K562 (cell line): ENCODE measurements at regions not wholly inside any gene's neighbourhood (a gene's known extent, or its start where the extent isn't known, plus 50 kb on each side); places are given as distances from the start of the nearest gene placed in this dataset.
"Not testable (repeated sequence)": the region's sequence is repeated elsewhere in the genome, so short reads cannot be mapped to it uniquely, and the experiment has no call there.

Experiments
- ATAC-seq: fragments of 200-7000 bp; cut with Tn5 transposase; 3 replicates; pipeline ENCODE4 v1.9.1; 2020; ENCODE audit warnings: moderate library complexity
- BruUV-seq: library from RNA; stranded (reverse); fragments of 400-500 nt; replicated peaks from 2 replicates; lab custom pipeline; 2021; lab: Mats Ljungman, UMichigan
- CTCF ChIA-PET: fragments of 300-600 bp; formaldehyde crosslinking; extraction: SDS; loops from one replicate; lab custom pipeline; 2021; ENCODE audit warnings: low intra/inter-chr PET ratio; lab: Yijun Ruan, JAX
- POLR2A ChIA-PET: fragments of 300-600, 350-650 bp; sonication (Branson Sonifier 250); formaldehyde crosslinking; extraction: SDS; loops from one replicate; lab custom pipeline; 2021; ENCODE audit warnings: antibody characterized with exemption, inconsistent platforms; lab: Yijun Ruan, JAX
- DNase-seq, 4 experiments: peaks; one replicate each; pipeline versions ENCODE4 v3.0.0 to v3.0.0-alpha.2; 2011 to 2018; ENCODE audit warnings: low spot score in 3 of 4, mixed read lengths in 3 of 4; ENCODE audit errors: extremely low read depth in 1 of 4
- FAIRE-seq: peaks from 2 replicates; lab custom pipeline; 2011; peaks lifted over from hg19 to GRCh38; lab: Jason Lieb, UNC
- H2AFZ ChIP-seq: 2 replicates; pipeline ENCODE4 v1.6.0; 2011; ENCODE audit warnings: low read depth, low read length, control low read depth, inconsistent platforms
- H3K27ac ChIP-seq: fragments of 200-600 bp; 3 replicates; pipeline ENCODE4 v1.8.0; 2011; ENCODE audit warnings: low read depth, mild to moderate bottlenecking, control low read depth, inconsistent platforms, low read length, moderate library complexity, mixed read lengths; ENCODE audit errors: extremely low read depth
- H3K27me3 ChIP-seq, 2 experiments: fragments of 300-600 bp in 1 of 2; 2 replicates in 1 of 2; 3 replicates in 1 of 2; pipeline versions ENCODE4 v1.6.0 to v1.8.0; 2011; ENCODE audit warnings: inconsistent platforms in 2 of 2, low read length in 2 of 2, mild to moderate bottlenecking in 1 of 2, mixed read lengths in 1 of 2, moderate library complexity in 1 of 2; ENCODE audit not compliant: control insufficient read depth in 2 of 2, insufficient read depth in 2 of 2
- H3K36me3 ChIP-seq: fragments of 300-600 bp; 3 replicates; pipeline ENCODE4 v1.8.0; 2011; ENCODE audit warnings: mild to moderate bottlenecking, low read length, inconsistent platforms; ENCODE audit not compliant: control insufficient read depth, insufficient read depth
- H3K4me1 ChIP-seq, 2 experiments: fragments of 200-600 bp in 1 of 2; replicated peaks in 1 of 2; 2 replicates in 1 of 2; 3 replicates in 1 of 2; pipeline versions ENCODE4 v1.5.1 to v1.8.0; 2011; ENCODE audit warnings: inconsistent platforms in 2 of 2, low read length in 2 of 2, mild to moderate bottlenecking in 1 of 2, mixed read lengths in 1 of 2, moderate library complexity in 1 of 2; ENCODE audit not compliant: control insufficient read depth in 2 of 2, insufficient read depth in 2 of 2
- H3K4me2 ChIP-seq: 2 replicates; pipeline ENCODE4 v1.6.1; 2011; ENCODE audit warnings: low read length, control low read depth, inconsistent platforms, mixed read lengths; ENCODE audit not compliant: insufficient read depth
- H3K4me3 ChIP-seq: fragments of 200-600 bp; sonication (generic), shearing (Covaris generic); 2 replicates; pipeline ENCODE4 v1.5.1; 2016; ENCODE audit warnings: control low read depth, inconsistent platforms
- H3K79me2 ChIP-seq: fragments of 200-600 bp; 3 replicates; pipeline ENCODE4 v1.8.0; 2011; ENCODE audit warnings: low read length, inconsistent platforms; ENCODE audit not compliant: control insufficient read depth, insufficient read depth
- H3K9ac ChIP-seq, 2 experiments: 2 replicates each; pipeline versions ENCODE4 v1.6.0 to v1.6.1; 2011; ENCODE audit warnings: low read depth in 2 of 2, low read length in 2 of 2, control low read depth in 1 of 2, inconsistent platforms in 1 of 2, mild to moderate bottlenecking in 1 of 2, mixed read lengths in 1 of 2; ENCODE audit not compliant: insufficient read depth in 1 of 2
- H3K9me1 ChIP-seq: one replicate; pipeline ENCODE4 v1.6.0; 2011; ENCODE audit warnings: inconsistent platforms, mild to moderate bottlenecking, low read length, moderate library complexity; ENCODE audit not compliant: control insufficient read depth, insufficient read depth
- H3K9me3 ChIP-seq: replicated peaks from 2 replicates; pipeline ENCODE4 v1.5.1; 2011; ENCODE audit warnings: low read depth, low read length, inconsistent platforms; ENCODE audit not compliant: control insufficient read depth, insufficient read depth
- H4K20me1 ChIP-seq: replicated peaks from 2 replicates; pipeline ENCODE4 v1.6.1; 2011; ENCODE audit warnings: low read length, inconsistent platforms, mixed read lengths; ENCODE audit not compliant: control insufficient read depth, insufficient read depth
- BMI1 ChIP-seq: fragments of 150-350 bp; IDR thresholded peaks from 2 replicates; pipeline ENCODE4 v1.6.1; 2014; ENCODE audit warnings: low read length
- CC2D1A ChIP-seq: fragments of 450-650 bp; IDR thresholded peaks from 2 replicates; pipeline ENCODE4 v1.6.1; 2017; ENCODE audit warnings: mild to moderate bottlenecking
- HNRNPH1 ChIP-seq: fragments of 200-400 bp; formaldehyde crosslinking; optimal IDR thresholded peaks from 2 replicates; pipeline ENCODE3; 2017; ENCODE audit warnings: low read depth, mild to moderate bottlenecking, low read length, moderate library complexity
- L3MBTL2 ChIP-seq: fragments of 450-650 bp; IDR thresholded peaks from 2 replicates; pipeline ENCODE4 v1.6.1; 2016; ENCODE audit warnings: mild to moderate bottlenecking, moderate library complexity
- NEUROD1 ChIP-seq: fragments of 150-350 bp; IDR thresholded peaks from 2 replicates; pipeline ENCODE4 v1.6.1; 2014; ENCODE audit warnings: borderline replicate concordance, low read length, low read depth; ENCODE audit not compliant: partially characterized antibody
- ZFPM2 ChIP-seq: fragments of 250-450 bp; sonication (Bioruptor Pico); IDR thresholded peaks from 2 replicates; pipeline ENCODE4 v1.5.1; 2022; ENCODE audit warnings: mild to moderate bottlenecking
- WGBS: fragments of 100-300 bp; shearing (Covaris generic); methylation state at CpG from one replicate; pipeline ENCODE4 v1.1.6; 2016; ENCODE audit warnings: low coverage, mixed read lengths; ENCODE audit not compliant: insufficient coverage; ENCODE audit errors: missing lambda C conversion rate; 5-methylcytosine and 5-hydroxymethylcytosine counted together
- in situ Hi-C: fragments of 300-500 bp; cut with MboI; formaldehyde crosslinking; loops from 4 replicates; pipeline ENCODE4 v1.15.0; 2018; ENCODE audit warnings: inconsistent platforms, mixed read lengths
- intact Hi-C: fragments of 100-400 bp; cut with micrococcal nuclease; formaldehyde crosslinking; loops from 2 replicates; pipeline ENCODE4 v1.14.2; 2022
- TF ChIP-seq, protein P1 (sequence below): sonication (generic); IDR thresholded peaks from 2 replicates; pipeline ENCODE4 v1.6.1; 2016
- TF ChIP-seq, protein P2 (sequence below), 2 experiments: fragments of 450-650 bp in 1 of 2; IDR thresholded peaks; 2 replicates each; pipeline ENCODE4 v1.6.1; 2011 to 2017; ENCODE audit warnings: low read depth in 2 of 2, antibody characterized with exemption in 1 of 2, borderline replicate concordance in 1 of 2, low read length in 1 of 2, mild to moderate bottlenecking in 1 of 2, mixed read lengths in 1 of 2; ENCODE audit not compliant: control insufficient read depth in 1 of 2
- TF ChIP-seq, protein P3 (sequence below): fragments of 250-450 bp; sonication (Bioruptor Pico); IDR thresholded peaks from 2 replicates; pipeline ENCODE4 v1.8.0; 2022; ENCODE audit warnings: inconsistent platforms, mild to moderate bottlenecking, moderate library complexity, borderline replicate concordance

DNA sequence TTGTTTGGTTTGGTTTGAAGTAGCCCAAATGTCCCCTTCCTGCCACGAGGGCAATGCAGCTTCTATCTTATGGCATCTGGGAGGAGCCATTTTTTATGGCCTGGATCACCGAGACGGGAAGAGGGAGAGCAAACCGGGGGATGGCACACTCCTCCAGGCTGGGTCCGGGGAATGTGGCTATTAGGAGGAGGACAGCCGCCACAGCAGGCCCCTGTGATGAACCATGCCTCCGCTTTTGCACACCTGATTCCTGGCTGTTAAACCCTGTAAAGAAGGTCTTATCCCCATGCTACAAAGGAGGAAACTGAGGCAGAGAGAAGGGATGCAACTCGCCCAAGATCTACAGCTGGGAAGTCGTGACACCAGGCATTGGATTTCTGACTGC, 157.6 kb downstream of the OR4M2 start:
- Histone ChIP-seq H3K27ac (no peak overlapping the region), H2AFZ (no peak overlapping the region), H3K9ac (no peak overlapping the region), H3K4me2 (no peak overlapping the region), H4K20me1 (no peaks in the 10 kb centered on the region; the same call in 1 of the 2 replicates), H3K4me1 (no peaks in the 10 kb centered on the region), H3K4me3 (no peak overlapping the region), H3K9me1 (no peaks in the 10 kb centered on the region), H3K79me2 (no peaks in the 10 kb centered on the region), H3K9me3 (no peaks in the 10 kb centered on the region), H3K36me3 (no peaks in the 10 kb centered on the region), H3K27me3 (peaks cover 0 to 6% of the 10 kb centered on the region in 2 experiments; a peak in 3 of 5 replicates)
- intact Hi-C loops (no loop called here), in situ Hi-C loops (loop anchor here (25.0 kb wide), 1 partner anchor 1451 kb away; no protein-coding TSS in a partner anchor)
- ChIA-PET CTCF (no interaction called here), POLR2A (interaction anchor here (0.6 kb wide), 1 partner anchor 20 kb away, joined by 3 read pairs; no protein-coding TSS in a partner anchor)
- no peak for FAIRE-seq
- TF ChIP-seq BMI1 (no peak), ZFPM2 (CRISPR knock-in tag) (no peak), HNRNPH1 (no peak), L3MBTL2 (no peak), CC2D1A (no peak), NEUROD1 (no peak)
- TF ChIP-seq, protein P1, sequence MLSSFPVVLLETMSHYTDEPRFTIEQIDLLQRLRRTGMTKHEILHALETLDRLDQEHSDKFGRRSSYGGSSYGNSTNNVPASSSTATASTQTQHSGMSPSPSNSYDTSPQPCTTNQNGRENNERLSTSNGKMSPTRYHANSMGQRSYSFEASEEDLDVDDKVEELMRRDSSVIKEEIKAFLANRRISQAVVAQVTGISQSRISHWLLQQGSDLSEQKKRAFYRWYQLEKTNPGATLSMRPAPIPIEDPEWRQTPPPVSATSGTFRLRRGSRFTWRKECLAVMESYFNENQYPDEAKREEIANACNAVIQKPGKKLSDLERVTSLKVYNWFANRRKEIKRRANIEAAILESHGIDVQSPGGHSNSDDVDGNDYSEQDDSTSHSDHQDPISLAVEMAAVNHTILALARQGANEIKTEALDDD, result no peak
- TF ChIP-seq, protein P2, sequence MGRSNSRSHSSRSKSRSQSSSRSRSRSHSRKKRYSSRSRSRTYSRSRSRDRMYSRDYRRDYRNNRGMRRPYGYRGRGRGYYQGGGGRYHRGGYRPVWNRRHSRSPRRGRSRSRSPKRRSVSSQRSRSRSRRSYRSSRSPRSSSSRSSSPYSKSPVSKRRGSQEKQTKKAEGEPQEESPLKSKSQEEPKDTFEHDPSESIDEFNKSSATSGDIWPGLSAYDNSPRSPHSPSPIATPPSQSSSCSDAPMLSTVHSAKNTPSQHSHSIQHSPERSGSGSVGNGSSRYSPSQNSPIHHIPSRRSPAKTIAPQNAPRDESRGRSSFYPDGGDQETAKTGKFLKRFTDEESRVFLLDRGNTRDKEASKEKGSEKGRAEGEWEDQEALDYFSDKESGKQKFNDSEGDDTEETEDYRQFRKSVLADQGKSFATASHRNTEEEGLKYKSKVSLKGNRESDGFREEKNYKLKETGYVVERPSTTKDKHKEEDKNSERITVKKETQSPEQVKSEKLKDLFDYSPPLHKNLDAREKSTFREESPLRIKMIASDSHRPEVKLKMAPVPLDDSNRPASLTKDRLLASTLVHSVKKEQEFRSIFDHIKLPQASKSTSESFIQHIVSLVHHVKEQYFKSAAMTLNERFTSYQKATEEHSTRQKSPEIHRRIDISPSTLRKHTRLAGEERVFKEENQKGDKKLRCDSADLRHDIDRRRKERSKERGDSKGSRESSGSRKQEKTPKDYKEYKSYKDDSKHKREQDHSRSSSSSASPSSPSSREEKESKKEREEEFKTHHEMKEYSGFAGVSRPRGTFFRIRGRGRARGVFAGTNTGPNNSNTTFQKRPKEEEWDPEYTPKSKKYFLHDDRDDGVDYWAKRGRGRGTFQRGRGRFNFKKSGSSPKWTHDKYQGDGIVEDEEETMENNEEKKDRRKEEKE (IDR thresholded peaks at IDR 0.05; ENCODE audit: borderline replicate concordance in 1 of 2, control insufficient read depth in 1 of 2, low read depth in 2 of 2, low read length in 1 of 2), result no peak
- TF ChIP-seq, protein P3, sequence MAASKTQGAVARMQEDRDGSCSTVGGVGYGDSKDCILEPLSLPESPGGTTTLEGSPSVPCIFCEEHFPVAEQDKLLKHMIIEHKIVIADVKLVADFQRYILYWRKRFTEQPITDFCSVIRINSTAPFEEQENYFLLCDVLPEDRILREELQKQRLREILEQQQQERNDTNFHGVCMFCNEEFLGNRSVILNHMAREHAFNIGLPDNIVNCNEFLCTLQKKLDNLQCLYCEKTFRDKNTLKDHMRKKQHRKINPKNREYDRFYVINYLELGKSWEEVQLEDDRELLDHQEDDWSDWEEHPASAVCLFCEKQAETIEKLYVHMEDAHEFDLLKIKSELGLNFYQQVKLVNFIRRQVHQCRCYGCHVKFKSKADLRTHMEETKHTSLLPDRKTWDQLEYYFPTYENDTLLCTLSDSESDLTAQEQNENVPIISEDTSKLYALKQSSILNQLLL (CRISPR knock-in tag), result no peak
- WGBS, result 0% methylated on average over 9 of the region's 9 CpGs
- no peak for ATAC-seq
- no TSS peak for BruUV-seq
- DNase-seq, result no peak

DNA sequence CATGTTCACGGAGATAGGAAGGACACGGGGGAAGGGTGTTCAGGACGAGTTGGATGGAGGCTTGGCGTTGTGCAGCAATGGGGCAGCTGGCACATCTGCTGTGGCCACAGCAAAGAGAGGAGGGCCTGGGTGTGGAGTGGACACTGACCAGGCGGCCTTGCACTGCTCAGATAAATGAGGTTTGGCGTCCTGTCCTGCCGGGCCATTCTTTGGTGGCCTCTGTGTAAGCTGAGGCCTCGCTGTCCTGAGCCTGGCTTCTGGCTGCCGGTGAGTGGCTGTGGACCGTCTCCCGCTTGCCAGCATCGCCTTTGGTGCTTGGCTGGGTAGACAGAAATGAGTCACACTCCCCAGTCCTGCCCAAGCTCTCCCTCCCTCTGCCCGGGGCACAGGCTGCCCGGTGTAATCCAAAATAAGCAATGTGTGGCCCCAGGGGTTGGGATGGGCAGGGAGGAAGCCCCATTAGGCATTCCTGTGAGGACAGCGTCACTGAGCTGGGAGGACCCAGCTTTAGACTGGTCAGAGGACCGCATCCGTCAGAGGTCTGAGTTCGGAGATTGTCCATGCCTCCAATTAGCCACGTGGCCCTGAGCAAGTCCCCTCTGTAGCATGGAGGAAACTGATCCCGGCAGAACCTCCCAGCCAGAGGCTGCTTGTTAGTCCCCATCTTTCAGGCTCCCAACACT, 158.1 kb downstream of the OR4M2 start:
- DNase-seq, H3K4me3 ChIP-seq, H4K20me1 ChIP-seq, H3K9ac ChIP-seq, CTCF ChIA-PET, H3K79me2 ChIP-seq, FAIRE-seq, intact Hi-C loops, BruUV-seq, H3K27me3 ChIP-seq, H3K4me2 ChIP-seq, H3K9me3 ChIP-seq, H3K4me1 ChIP-seq, H2AFZ ChIP-seq, H3K27ac ChIP-seq, H3K36me3 ChIP-seq, H3K9me1 ChIP-seq: not testable (repeated sequence)
- in situ Hi-C loops, result loop anchor here (25.0 kb wide), 1 partner anchor 1451 kb away; no protein-coding TSS in a partner anchor
- ATAC-seq, result peak; percentile 17
- whole genome bisulfite sequencing, result 1% methylated on average over 20 of the region's 20 CpGs
- POLR2A ChIA-PET, result interaction anchor here (0.6 kb wide), 1 partner anchor 20 kb away, joined by 3 read pairs; no protein-coding TSS in a partner anchor
